ENCODE measurements at regions not wholly inside any gene's neighbourhood (a gene's known extent, or its start where the extent isn't known, plus 50 kb on each side); places are given as distances from the start of the nearest gene placed in this dataset.

DNA sequence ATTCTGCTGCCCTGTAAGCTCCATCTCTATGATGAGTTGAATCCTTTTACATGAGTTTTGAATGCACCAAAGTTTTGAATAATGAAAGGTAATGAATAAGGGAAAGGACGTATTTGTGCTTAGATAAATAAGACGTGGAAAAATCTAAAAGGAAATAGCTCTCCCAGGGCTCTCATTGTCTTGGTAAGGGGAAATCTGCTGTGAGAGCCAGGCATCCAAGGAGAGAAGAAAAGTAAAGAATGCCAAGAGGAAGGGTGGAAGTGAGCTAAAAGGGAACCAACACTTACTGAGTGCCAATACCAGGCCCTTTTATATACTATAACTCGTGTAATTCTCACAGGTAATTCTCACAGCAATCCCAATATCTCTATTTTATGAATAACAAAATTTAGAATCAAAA lies 62.6 kb upstream of the KLHL13 start:
- Histone ChIP-seq H3K9me3 (no peaks in the 10 kb centered on the region), H3K4me3 (no peak overlapping the region), H3K27ac (no peak overlapping the region), H3K27me3 (no peaks in the 10 kb centered on the region), H3K4me1 (no peaks in the 10 kb centered on the region), H3K36me3 (no peaks in the 10 kb centered on the region)
- intact Hi-C loops (cut with DNase I; ENCODE audit: low total_unique reads): no loop called here
- WGBS, 2 donors (ENCODE audit: low coverage in 1 of 2): 51% methylated on average over 3 of the region's 3 CpGs; no CpG with 5 or more reads in 1 of the 2 donors
- in situ Hi-C loops (cut with MboI; ENCODE audit: low pct_ligation_motif_present in 1 of 4, low pct_unique_long_range_greater_than_20kb in 1 of 4, low sequenced_read_pairs in 3 of 4): no loop called here
- TF ChIP-seq EP300 (IDR thresholded peaks at IDR 0.05; ENCODE audit: low read depth) (no peak), CTCF (IDR thresholded peaks at IDR 0.05) (no peak), POLR2AphosphoS5 (IDR thresholded peaks at IDR 0.05) (no peak), POLR2A (IDR thresholded peaks at IDR 0.05) (no peak)
- DNase-seq: no peak

GRCh38 chrX:118179718-118180117 lies 63.1 kb upstream of the KLHL13 start:
- WGBS, 2 donors (ENCODE audit: low coverage in 1 of 2): 76 to 83% methylated on average over 1 to 4 of the region's 4 CpGs
- in situ Hi-C loops (cut with MboI; ENCODE audit: low pct_ligation_motif_present in 1 of 4, low pct_unique_long_range_greater_than_20kb in 1 of 4, low sequenced_read_pairs in 3 of 4) (no loop called here), intact Hi-C loops (cut with DNase I; ENCODE audit: low total_unique reads) (no loop called here)
- Histone ChIP-seq H3K27ac (no peak overlapping the region), H3K9me3 (no peaks in the 10 kb centered on the region), H3K4me3 (no peak overlapping the region), H3K36me3 (no peaks in the 10 kb centered on the region), H3K27me3 (no peaks in the 10 kb centered on the region), H3K4me1 (no peaks in the 10 kb centered on the region)
- no peak for DNase-seq
- TF ChIP-seq EP300 (IDR thresholded peaks at IDR 0.05; ENCODE audit: low read depth) (no peak), POLR2A (IDR thresholded peaks at IDR 0.05) (no peak)

DNA sequence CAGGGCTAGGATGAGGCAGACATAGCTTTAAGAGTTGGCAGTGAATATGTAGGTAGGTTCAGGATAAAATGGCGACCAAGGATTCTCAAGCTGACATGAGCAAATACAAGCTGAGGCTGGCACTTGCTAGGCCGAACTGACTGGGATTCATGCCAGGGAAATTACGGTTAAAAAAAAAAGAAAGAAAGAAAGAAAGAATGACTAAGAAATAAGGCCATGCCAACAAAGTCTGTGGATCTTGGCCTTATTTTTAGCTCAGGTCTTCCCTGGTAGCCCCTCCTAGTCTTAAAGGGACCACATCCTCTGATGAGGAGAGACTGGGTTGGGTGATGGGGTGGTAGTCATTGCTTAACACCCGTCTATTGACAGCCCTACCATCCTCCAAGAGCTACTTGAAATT lies 64.4 kb upstream of the KLHL13 start:
- 55 to 70% methylated on average over 3 to 4 of the region's 4 CpGs for WGBS, 2 donors (ENCODE audit: low coverage in 1 of 2)
- no peak overlapping the region for H3K4me3 ChIP-seq
- no peaks in the 10 kb centered on the region for H3K27me3 ChIP-seq
- in situ Hi-C loops (cut with MboI; ENCODE audit: low pct_ligation_motif_present in 1 of 4, low pct_unique_long_range_greater_than_20kb in 1 of 4, low sequenced_read_pairs in 3 of 4): no loop called here
- H3K9me3 ChIP-seq: no peaks in the 10 kb centered on the region
- DNase-seq: no peak
- no peaks in the 10 kb centered on the region for H3K4me1 ChIP-seq
- TF ChIP-seq POLR2A (IDR thresholded peaks at IDR 0.05) (no peak), EP300 (IDR thresholded peaks at IDR 0.05; ENCODE audit: low read depth) (no peak), CTCF (IDR thresholded peaks at IDR 0.05) (no peak), POLR2AphosphoS5 (IDR thresholded peaks at IDR 0.05) (no peak)
- no peak overlapping the region for H3K27ac ChIP-seq
- intact Hi-C loops (cut with DNase I; ENCODE audit: low total_unique reads): no loop called here
- no peaks in the 10 kb centered on the region for H3K36me3 ChIP-seq

DNA sequence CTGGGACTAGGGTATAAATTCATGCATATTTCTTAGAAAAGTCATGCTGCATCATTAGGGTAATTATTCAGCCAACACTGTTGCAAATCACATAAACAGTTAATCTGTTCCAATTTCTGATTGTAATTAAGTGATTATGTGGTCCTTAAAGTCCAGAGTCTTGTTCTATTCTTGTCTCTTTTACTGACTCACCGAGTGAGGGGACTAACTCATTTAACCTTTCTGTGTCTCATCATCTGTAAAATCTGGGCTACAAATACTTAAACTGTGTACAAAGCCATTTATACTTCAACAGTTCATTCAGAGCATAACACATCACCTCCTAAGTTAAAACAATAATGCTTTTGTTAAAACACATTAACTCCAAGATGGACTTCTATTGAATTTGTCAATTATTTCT lies 65.4 kb upstream of the KLHL13 start:
- Histone ChIP-seq H3K9me3 (no peaks in the 10 kb centered on the region), H3K27me3 (no peaks in the 10 kb centered on the region), H3K4me1 (no peaks in the 10 kb centered on the region), H3K36me3 (no peaks in the 10 kb centered on the region), H3K27ac (no peak overlapping the region), H3K4me3 (no peak overlapping the region)
- no peak for TF ChIP-seq CTCF (IDR thresholded peaks at IDR 0.05)
- no peak for TF ChIP-seq EP300 (IDR thresholded peaks at IDR 0.05; ENCODE audit: low read depth)
- TF ChIP-seq POLR2AphosphoS5 (IDR thresholded peaks at IDR 0.05): no peak
- TF ChIP-seq POLR2A (IDR thresholded peaks at IDR 0.05): no peak
- no peak for DNase-seq
- intact Hi-C loops (cut with DNase I; ENCODE audit: low total_unique reads): no loop called here
- in situ Hi-C loops (cut with MboI; ENCODE audit: low pct_ligation_motif_present in 1 of 4, low pct_unique_long_range_greater_than_20kb in 1 of 4, low sequenced_read_pairs in 3 of 4): no loop called here
- WGBS, 2 donors (ENCODE audit: low coverage in 1 of 2): 33% methylated on average over 1 of the region's 1 CpG; no CpG with 5 or more reads in 1 of the 2 donors

- Histone ChIP-seq H3K4me1 (no peaks in the 10 kb centered on the region), H3K4me3 (no peak overlapping the region), H3K27ac (no peak overlapping the region), H3K9me3 (no peaks in the 10 kb centered on the region), H3K27me3 (no peaks in the 10 kb centered on the region), H3K36me3 (no peaks in the 10 kb centered on the region)
- intact Hi-C loops (cut with DNase I; ENCODE audit: low total_unique reads): no loop called here
- 51 to 61% methylated on average over 2 to 3 of the region's 3 CpGs for WGBS, 2 donors (ENCODE audit: low coverage in 1 of 2)
- no peak for DNase-seq
- in situ Hi-C loops (cut with MboI; ENCODE audit: low pct_ligation_motif_present in 1 of 4, low pct_unique_long_range_greater_than_20kb in 1 of 4, low sequenced_read_pairs in 3 of 4): no loop called here
- no peak for TF ChIP-seq POLR2A (IDR thresholded peaks at IDR 0.05)
- TF ChIP-seq CTCF (IDR thresholded peaks at IDR 0.05): no peak
- no peak for TF ChIP-seq POLR2AphosphoS5 (IDR thresholded peaks at IDR 0.05)
- TF ChIP-seq EP300 (IDR thresholded peaks at IDR 0.05; ENCODE audit: low read depth): no peak
Measured at GRCh38 chrX:118182681-118183080, 66.1 kb upstream of the KLHL13 start.

Data from transverse colon (tissue), 4 donors.